ENCODE measurements at regions not wholly inside any gene's neighbourhood (a gene's known extent, or its start where the extent isn't known, plus 50 kb on each side); places are given as distances from the start of the nearest gene placed in this dataset.

- Histone ChIP-seq H3K36me3 (ENCODE audit: control insufficient read depth in 2 of 2, extremely low read depth in 1 of 2, insufficient read depth in 2 of 2, low read length in 2 of 2) (no peaks in the 10 kb centered on the region), H3K79me2 (ENCODE audit: control insufficient read depth, insufficient read depth, low read length) (no peaks in the 10 kb centered on the region), H3K4me3 (ENCODE audit: control insufficient read depth in 2 of 3, extremely low read depth in 1 of 3, insufficient read depth in 2 of 3, low read depth in 1 of 3, low read length in 3 of 3) (no peak overlapping the region), H3K9me1 (ENCODE audit: control insufficient read depth, extremely low read depth, insufficient read depth, low read length) (no peaks in the 10 kb centered on the region), H3K9ac (ENCODE audit: control insufficient read depth, extremely low read depth, insufficient read depth, low read length) (no peak overlapping the region), H3K4me1 (ENCODE audit: control insufficient read depth, extremely low read depth, insufficient read depth, low read length) (no peaks in the 10 kb centered on the region), H2AFZ (ENCODE audit: control insufficient read depth, low read length) (no peak overlapping the region), H3K27me3 (ENCODE audit: control insufficient read depth, extremely low read depth, insufficient read depth, low read length) (no peaks in the 10 kb centered on the region), H3K9me3 (ENCODE audit: control insufficient read depth, low read depth, low read length) (no peaks in the 10 kb centered on the region), H3K27ac (ENCODE audit: control insufficient read depth, insufficient read depth, low read length) (no peak overlapping the region), H4K20me1 (ENCODE audit: control insufficient read depth, extremely low read depth, insufficient read depth, low read length) (no peaks in the 10 kb centered on the region), H3K4me2 (ENCODE audit: control insufficient read depth, extremely low read depth, insufficient read depth, low read depth, low read length) (no peak overlapping the region)
- no peak for DNase-seq (ENCODE audit: low read depth, low spot score)
- dilution Hi-C loops (cut with MboI; ENCODE audit: extremely low pct_ligation_motif_present, low sequenced_read_pairs) = no loop called here
- no peak for FAIRE-seq
- no peak for TF ChIP-seq CTCF (optimal IDR thresholded peaks at IDR 0.05 in 1 of 3, IDR thresholded peaks at IDR 0.05 in 1 of 3, conservative IDR thresholded peaks at IDR 0.05 in 1 of 3; ENCODE audit: extremely low read depth in 1 of 3, insufficient read depth in 2 of 3, low read length in 3 of 3)
Observed at GRCh38 chr6:156062091-156062563, 606.5 kb upstream of the NOX3 start.

GRCh38 chr6:156061465-156061864 is 605.8 kb upstream of the NOX3 start:
- Histone ChIP-seq H4K20me1 (ENCODE audit: control insufficient read depth, extremely low read depth, insufficient read depth, low read length) (no peaks in the 10 kb centered on the region), H3K36me3 (ENCODE audit: control insufficient read depth in 2 of 2, extremely low read depth in 1 of 2, insufficient read depth in 2 of 2, low read length in 2 of 2) (no peaks in the 10 kb centered on the region), H3K9ac (ENCODE audit: control insufficient read depth, extremely low read depth, insufficient read depth, low read length) (no peak overlapping the region), H3K27ac (ENCODE audit: control insufficient read depth, insufficient read depth, low read length) (no peak overlapping the region), H3K4me1 (ENCODE audit: control insufficient read depth, extremely low read depth, insufficient read depth, low read length) (no peaks in the 10 kb centered on the region), H3K79me2 (ENCODE audit: control insufficient read depth, insufficient read depth, low read length) (no peaks in the 10 kb centered on the region), H3K9me3 (ENCODE audit: control insufficient read depth, low read depth, low read length) (no peaks in the 10 kb centered on the region), H3K27me3 (ENCODE audit: control insufficient read depth, extremely low read depth, insufficient read depth, low read length) (no peaks in the 10 kb centered on the region), H2AFZ (ENCODE audit: control insufficient read depth, low read length) (no peak overlapping the region), H3K9me1 (ENCODE audit: control insufficient read depth, extremely low read depth, insufficient read depth, low read length) (no peaks in the 10 kb centered on the region), H3K4me2 (ENCODE audit: control insufficient read depth, extremely low read depth, insufficient read depth, low read depth, low read length) (no peak overlapping the region), H3K4me3 (ENCODE audit: control insufficient read depth in 2 of 3, extremely low read depth in 1 of 3, insufficient read depth in 2 of 3, low read depth in 1 of 3, low read length in 3 of 3) (no peak overlapping the region)
- no peak for DNase-seq (ENCODE audit: low read depth, low spot score)
- no peak for FAIRE-seq
- no peak for TF ChIP-seq CTCF (optimal IDR thresholded peaks at IDR 0.05 in 1 of 3, IDR thresholded peaks at IDR 0.05 in 1 of 3, conservative IDR thresholded peaks at IDR 0.05 in 1 of 3; ENCODE audit: extremely low read depth in 1 of 3, insufficient read depth in 2 of 3, low read length in 3 of 3)
- TF ChIP-seq EZH2 (IDR thresholded peaks at IDR 0.05; ENCODE audit: low read length) = no peak
- dilution Hi-C loops (cut with MboI; ENCODE audit: extremely low pct_ligation_motif_present, low sequenced_read_pairs) = no loop called here

Data from keratinocyte (primary cell).